PC-9 (cell line): ENCODE measurements at regions not wholly inside any gene's neighbourhood (a gene's known extent, or its start where the extent isn't known, plus 50 kb on each side); places are given as distances from the start of the nearest gene placed in this dataset.

ENCODE experiments used
- BruUV-seq: library from RNA; stranded (reverse); fragments of 400-500 nt; replicated peaks from 2 replicates; lab custom pipeline; 2021; lab: Mats Ljungman, UMichigan
- CTCF ChIA-PET: fragments of 300-600 bp; sonication (Branson Sonifier 250); formaldehyde crosslinking; loops from one replicate; lab custom pipeline; 2022; ENCODE audit warnings: antibody characterized with exemption; lab: Charles Lee
- POLR2A ChIA-PET: fragments of 300-600 bp; sonication (Branson Sonifier 250); formaldehyde crosslinking; loops from one replicate; lab custom pipeline; 2022; ENCODE audit warnings: antibody characterized with exemption; ENCODE audit not compliant: unreplicated experiment; lab: Charles Lee
- DNase-seq, 2 experiments: peaks; one replicate each; pipeline versions ENCODE4 v3.0.0 to v3.0.0-alpha.2; 2015 to 2022; ENCODE audit warnings: mixed read lengths in 1 of 2
- H2AFZ ChIP-seq: fragments of 200-600 bp; sonication (generic); 2 replicates; pipeline ENCODE4 v1.8.1; 2017; ENCODE audit warnings: antibody characterized with exemption
- H3F3A ChIP-seq: fragments of 200-600 bp; sonication (generic); 2 replicates; pipeline ENCODE4 v1.8.1; 2017; ENCODE audit warnings: antibody characterized with exemption, mild to moderate bottlenecking, low read depth; ENCODE audit not compliant: insufficient read depth
- H3K27ac ChIP-seq: fragments of 200-600 bp; sonication (generic); 2 replicates; pipeline ENCODE4 v1.6.1; 2016; ENCODE audit warnings: mixed run types
- H3K27me3 ChIP-seq: fragments of 200-600 bp; sonication (generic); 2 replicates; pipeline ENCODE4 v1.6.1; 2016; ENCODE audit warnings: low read depth, mixed run types; ENCODE audit not compliant: insufficient read depth
- H3K36me3 ChIP-seq: fragments of 200-600 bp; sonication (generic); 2 replicates; pipeline ENCODE4 v1.6.1; 2016; ENCODE audit warnings: low read depth, mixed run types
- H3K4me1 ChIP-seq: fragments of 200-600 bp; sonication (generic); replicated peaks from 2 replicates; pipeline ENCODE4 v1.6.1; 2016; ENCODE audit warnings: mixed run types; ENCODE audit not compliant: insufficient read depth
- H3K4me2 ChIP-seq: fragments of 200-600 bp; sonication (generic); 2 replicates; pipeline ENCODE4 v1.6.1; 2017; ENCODE audit warnings: mixed run types
- H3K4me3 ChIP-seq: fragments of 200-600 bp; sonication (generic); 2 replicates; pipeline ENCODE4 v1.6.1; 2016; ENCODE audit warnings: mixed run types
- H3K79me2 ChIP-seq: fragments of 200-600 bp; sonication (generic); 2 replicates; pipeline ENCODE4 v1.6.1; 2017; ENCODE audit warnings: low read depth, mixed run types
- H3K9me2 ChIP-seq: fragments of 200-600 bp; sonication (generic); 2 replicates; pipeline ENCODE4 v1.8.1; 2017; ENCODE audit warnings: mild to moderate bottlenecking; ENCODE audit not compliant: insufficient read depth
- H3K9me3 ChIP-seq: fragments of 200-600 bp; sonication (generic); 2 replicates; pipeline ENCODE4 v1.8.1; 2016; ENCODE audit warnings: low read depth; ENCODE audit not compliant: insufficient read depth
- H4K20me1 ChIP-seq: fragments of 200-600 bp; sonication (generic); 2 replicates; pipeline ENCODE4 v1.8.1; 2017; ENCODE audit not compliant: insufficient read depth
- CTCF ChIP-seq: fragments of 200-600 bp; sonication (generic); conservative IDR thresholded peaks from 2 replicates; pipeline ENCODE4 v1.6.1; 2017; ENCODE audit warnings: mixed run types, antibody characterized with exemption, mild to moderate bottlenecking, moderate library complexity
- EZH2 ChIP-seq: fragments of 200-600 bp; sonication (generic); IDR thresholded peaks from 2 replicates; pipeline ENCODE4 v1.8.0; 2017; ENCODE audit warnings: antibody characterized with exemption, low read depth
- intact Hi-C: fragments of 100-400 bp; cut with micrococcal nuclease; formaldehyde crosslinking; loops from one replicate; pipeline ENCODE4 v1.10.0; 2022; ENCODE audit not compliant: unreplicated experiment

GRCh38 chr5:154608531-154609011, 130.5 kb upstream of the HAND1 start:
- H3K27ac ChIP-seq, result no peak overlapping the region
- H3K36me3 ChIP-seq, result no peaks in the 10 kb centered on the region
- no peak for DNase-seq
- H3K27me3 ChIP-seq, result no peaks in the 10 kb centered on the region
- H3F3A ChIP-seq, result no peaks in the 10 kb centered on the region
- no peaks in the 10 kb centered on the region for H3K79me2 ChIP-seq
- no peak for TF ChIP-seq CTCF
- no peak for TF ChIP-seq EZH2
- peaks cover 14% of the 10 kb centered on the region; the same call in 1 of the 2 replicates for H3K4me1 ChIP-seq
- no peak overlapping the region for H3K4me2 ChIP-seq
- no TSS peak for BruUV-seq
- ChIA-PET POLR2A (interaction anchor here (0.7 kb wide), 1 partner anchor 636 kb away, joined by 4 read pairs; no protein-coding TSS in a partner anchor), CTCF (interaction anchor here (0.7 to 1.2 kb wide), 3 partner anchors 42 to 142 kb away, joined by 3 to 4 read pairs (median 3); no protein-coding TSS in a partner anchor)
- no peak overlapping the region for H2AFZ ChIP-seq
- no peak overlapping the region for H3K4me3 ChIP-seq
- intact Hi-C loops, result no loop called here
- no peaks in the 10 kb centered on the region for H4K20me1 ChIP-seq
- no peaks in the 10 kb centered on the region for H3K9me2 ChIP-seq
- H3K9me3 ChIP-seq, result no peaks in the 10 kb centered on the region

GRCh38 chr5:154607746-154608145, 129.7 kb upstream of the HAND1 start:
- POLR2A ChIA-PET, result interaction anchor here (0.7 kb wide), 1 partner anchor 636 kb away, joined by 4 read pairs; no protein-coding TSS in a partner anchor
- Histone ChIP-seq H3K4me2 (no peak overlapping the region), H2AFZ (no peak overlapping the region), H3K9me3 (no peaks in the 10 kb centered on the region), H3K79me2 (no peaks in the 10 kb centered on the region), H3K9me2 (no peaks in the 10 kb centered on the region), H3K4me1 (peaks cover 14% of the 10 kb centered on the region; the same call in 1 of the 2 replicates), H3K4me3 (no peak overlapping the region), H3F3A (no peaks in the 10 kb centered on the region), H3K27me3 (no peaks in the 10 kb centered on the region), H4K20me1 (no peaks in the 10 kb centered on the region), H3K36me3 (no peaks in the 10 kb centered on the region), H3K27ac (no peak overlapping the region)
- TF ChIP-seq CTCF (no peak), EZH2 (no peak)
- CTCF ChIA-PET, result interaction anchor here (0.7 to 1.2 kb wide), 3 partner anchors 42 to 142 kb away, joined by 3 to 4 read pairs (median 3); no protein-coding TSS in a partner anchor
- no peak for DNase-seq
- BruUV-seq, result no TSS peak
- intact Hi-C loops, result no loop called here

GRCh38 chr5:154606246-154606645, 128.2 kb upstream of the HAND1 start:
- Histone ChIP-seq H2AFZ (no peak overlapping the region), H3K4me1 (peaks cover 14% of the 10 kb centered on the region; the same call in 1 of the 2 replicates), H3K4me3 (no peak overlapping the region), H3K27me3 (no peaks in the 10 kb centered on the region), H3K9me2 (no peaks in the 10 kb centered on the region), H3K36me3 (no peaks in the 10 kb centered on the region), H3K9me3 (no peaks in the 10 kb centered on the region), H3K27ac (no peak overlapping the region), H3K79me2 (no peaks in the 10 kb centered on the region), H3K4me2 (no peak overlapping the region), H3F3A (no peaks in the 10 kb centered on the region), H4K20me1 (no peaks in the 10 kb centered on the region)
- POLR2A ChIA-PET, result no interaction called here
- TF ChIP-seq CTCF (no peak), EZH2 (no peak)
- DNase-seq, result no peak
- BruUV-seq, result no TSS peak
- intact Hi-C loops, result no loop called here
- CTCF ChIA-PET, result interaction anchor here (0.8 kb wide), 1 partner anchor 85 kb away, joined by 3 read pairs; no protein-coding TSS in a partner anchor
